H9 (cell line): ENCODE measurements at regions not wholly inside any gene's neighbourhood (a gene's known extent, or its start where the extent isn't known, plus 50 kb on each side); places are given as distances from the start of the nearest gene placed in this dataset.

Source experiments
- DNase-seq: peaks from one replicate; pipeline ENCODE4 v3.0.0-alpha.2; 2017
- H2AFZ ChIP-seq: one replicate; pipeline ENCODE4 v1.6.1; 2013; ENCODE audit warnings: mild to moderate bottlenecking, low read length, control low read depth, moderate library complexity
- H2AK5ac ChIP-seq: 2 replicates; pipeline ENCODE4 v1.6.1; 2013; ENCODE audit warnings: low read length, control low read depth, mixed read lengths; ENCODE audit not compliant: insufficient read length
- H2BK120ac ChIP-seq: one replicate; pipeline ENCODE4 v1.6.1; 2013; ENCODE audit warnings: low read depth, mild to moderate bottlenecking, low read length, control low read depth, inconsistent platforms; ENCODE audit not compliant: poor library complexity, severe bottlenecking
- H2BK12ac ChIP-seq: 2 replicates; pipeline ENCODE4 v1.6.1; 2013; ENCODE audit warnings: low read length, control low read depth, mixed read lengths, low read depth; ENCODE audit not compliant: insufficient read length
- H2BK15ac ChIP-seq: 2 replicates; pipeline ENCODE4 v1.6.1; 2013; ENCODE audit warnings: low read depth, low read length, control low read depth
- H2BK20ac ChIP-seq: one replicate; pipeline ENCODE4 v1.6.1; 2013; ENCODE audit warnings: low read depth, mild to moderate bottlenecking, low read length, control low read depth, inconsistent platforms; ENCODE audit not compliant: poor library complexity, severe bottlenecking
- H2BK5ac ChIP-seq: 2 replicates; pipeline ENCODE4 v1.6.1; 2013; ENCODE audit warnings: low read length, control low read depth, mixed read lengths; ENCODE audit not compliant: insufficient read length
- H3K14ac ChIP-seq: 2 replicates; pipeline ENCODE4 v1.6.1; 2013; ENCODE audit warnings: low read length, control low read depth; ENCODE audit not compliant: insufficient read depth
- H3K18ac ChIP-seq: 2 replicates; pipeline ENCODE4 v1.6.1; 2013; ENCODE audit warnings: low read depth, mild to moderate bottlenecking, mixed read lengths, low read length, control low read depth; ENCODE audit not compliant: insufficient read length
- H3K23ac ChIP-seq: 2 replicates; pipeline ENCODE4 v1.6.1; 2013; ENCODE audit warnings: low read length, control low read depth, mixed read lengths, low read depth; ENCODE audit not compliant: insufficient read length
- H3K23me2 ChIP-seq: 2 replicates; pipeline ENCODE4 v1.6.1; 2013; ENCODE audit warnings: low read depth, mild to moderate bottlenecking, mixed read lengths, low read length, control low read depth; ENCODE audit not compliant: insufficient read length, poor library complexity, severe bottlenecking
- H3K27ac ChIP-seq: 2 replicates; pipeline ENCODE4 v1.5.1; 2013; ENCODE audit warnings: low read length, control low read depth, mixed read lengths, low read depth; ENCODE audit not compliant: insufficient read length
- H3K27me3 ChIP-seq: 2 replicates; pipeline ENCODE4 v1.6.1; 2013; ENCODE audit warnings: low read length, control low read depth, inconsistent platforms; ENCODE audit not compliant: insufficient read depth
- H3K4ac ChIP-seq: 2 replicates; pipeline ENCODE4 v1.6.1; 2013; ENCODE audit warnings: low read depth, mild to moderate bottlenecking, control low read depth, inconsistent platforms, low read length, moderate library complexity
- H3K4me1 ChIP-seq: 2 replicates; pipeline ENCODE4 v1.6.1; 2013; ENCODE audit warnings: low read length, control low read depth, inconsistent platforms; ENCODE audit not compliant: insufficient read depth
- H3K4me2 ChIP-seq: 2 replicates; pipeline ENCODE4 v1.6.1; 2013; ENCODE audit warnings: low read length, control low read depth, mixed read lengths; ENCODE audit not compliant: insufficient read length, insufficient read depth
- H3K56ac ChIP-seq: 2 replicates; pipeline ENCODE4 v1.6.1; 2013; ENCODE audit warnings: low read depth, mild to moderate bottlenecking, mixed read lengths, low read length, control low read depth; ENCODE audit not compliant: insufficient read length
- H3K79me1 ChIP-seq: 2 replicates; pipeline ENCODE4 v1.6.1; 2013; ENCODE audit warnings: low read depth, mild to moderate bottlenecking, moderate library complexity, low read length, control low read depth, inconsistent platforms; ENCODE audit not compliant: insufficient read depth, poor library complexity, severe bottlenecking
- H3K79me2 ChIP-seq: 2 replicates; pipeline ENCODE4 v1.6.1; 2013; ENCODE audit warnings: low read length, control low read depth, inconsistent platforms; ENCODE audit not compliant: insufficient read depth
- H3K9ac ChIP-seq: 2 replicates; pipeline ENCODE4 v1.6.1; 2013; ENCODE audit warnings: low read length, control low read depth, mixed read lengths; ENCODE audit not compliant: insufficient read length; ENCODE audit errors: extremely low read depth
- H3K9me3 ChIP-seq: one replicate; pipeline ENCODE4 v1.6.1; 2013; ENCODE audit warnings: low read depth, low read length, inconsistent platforms; ENCODE audit not compliant: control insufficient read depth
- H3T11ph ChIP-seq: one replicate; pipeline ENCODE4 v1.6.1; 2013; ENCODE audit warnings: mild to moderate bottlenecking, low read length, control low read depth, inconsistent platforms
- H4K20me1 ChIP-seq: one replicate; pipeline ENCODE4 v1.6.1; 2013; ENCODE audit not compliant: control insufficient read depth, insufficient read length, insufficient read depth
- H4K5ac ChIP-seq: 2 replicates; pipeline ENCODE4 v1.6.1; 2013; ENCODE audit warnings: low read depth, mild to moderate bottlenecking, mixed read lengths, low read length, control low read depth; ENCODE audit not compliant: insufficient read length
- H4K8ac ChIP-seq: replicated peaks from 2 replicates; pipeline ENCODE4 v1.6.1; 2013; ENCODE audit warnings: low read length, control low read depth, mixed read lengths, low read depth; ENCODE audit not compliant: insufficient read length
- H4K91ac ChIP-seq: 2 replicates; pipeline ENCODE4 v1.6.1; 2013; ENCODE audit warnings: low read depth, mild to moderate bottlenecking, moderate library complexity, mixed read lengths, low read length, control low read depth; ENCODE audit not compliant: insufficient read length
- H3K27ac Mint-ChIP-seq, 3 experiments: 2 replicates in 2 of 3; 3 replicates in 1 of 3; pipeline ENCODE4 v1.8.0; 2020 to 2021; ENCODE audit warnings: mixed read lengths in 3 of 3, mild to moderate bottlenecking in 1 of 3, moderate library complexity in 1 of 3
- H3K27me3 Mint-ChIP-seq: 2 replicates; pipeline ENCODE4 v1.8.0; 2021; ENCODE audit warnings: low read depth, mild to moderate bottlenecking, moderate library complexity, mixed read lengths
- H3K36me3 Mint-ChIP-seq, 3 experiments: 2 replicates in 2 of 3; 3 replicates in 1 of 3; pipeline ENCODE4 v1.8.0; 2020 to 2021; ENCODE audit warnings: low read depth in 3 of 3, mixed read lengths in 3 of 3; ENCODE audit not compliant: insufficient read depth in 1 of 3
- H3K4me1 Mint-ChIP-seq, 2 experiments: 2 replicates each; pipeline ENCODE4 v1.8.0; 2020; ENCODE audit warnings: mixed read lengths in 2 of 2
- H3K4me3 Mint-ChIP-seq, 2 experiments: 2 replicates in 1 of 2; 3 replicates in 1 of 2; pipeline ENCODE4 v1.8.0; 2020 to 2021; ENCODE audit warnings: mild to moderate bottlenecking in 2 of 2, mixed read lengths in 2 of 2, moderate library complexity in 1 of 2
- H3K9me3 Mint-ChIP-seq, 2 experiments: 2 replicates in 1 of 2; 3 replicates in 1 of 2; pipeline ENCODE4 v1.8.0; 2020; ENCODE audit warnings: mild to moderate bottlenecking in 2 of 2, mixed read lengths in 2 of 2, moderate library complexity in 1 of 2
- CTCF ChIP-seq: fragments of 200-600 bp; sonication (generic); conservative IDR thresholded peaks from 3 replicates; pipeline ENCODE4 v1.8.0; 2021; ENCODE audit warnings: antibody characterized with exemption, mild to moderate bottlenecking
- WGBS: extraction: QIAGEN DNeasy Blood & Tissue Kit; methylation state at CpG from one replicate; pipeline ENCODE4 v1.1.7; 2013; ENCODE audit warnings: missing lambda C conversion rate, low lambda C conversion rate, mixed read lengths; ENCODE audit not compliant: insufficient read length; ENCODE audit errors: extremely low coverage; 5-methylcytosine and 5-hydroxymethylcytosine counted together

DNA sequence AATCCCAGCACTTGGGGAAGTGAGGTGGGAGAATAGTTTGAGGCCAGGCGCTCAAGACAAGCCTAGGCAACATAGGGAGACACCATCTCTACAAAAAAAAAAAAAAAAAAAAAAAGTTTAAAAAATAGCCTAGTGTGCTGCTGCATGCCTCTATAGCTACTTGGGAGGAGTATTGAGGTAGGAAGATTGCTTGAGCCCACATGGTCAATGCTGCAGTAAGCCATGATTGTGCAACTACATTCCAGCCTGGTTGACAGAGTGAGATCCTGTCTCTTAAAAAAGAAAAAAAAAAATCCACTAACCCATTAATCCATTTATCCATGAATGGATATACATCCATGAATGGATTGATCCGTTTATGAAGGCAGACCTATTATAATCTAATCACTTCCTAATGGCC, 1064.6 kb upstream of the EYS start:
- no peak overlapping the region for H3T11ph ChIP-seq
- no peak overlapping the region for H2AFZ ChIP-seq
- H3K23me2 ChIP-seq: no peaks in the 10 kb centered on the region
- no peak overlapping the region for H2BK20ac ChIP-seq
- peaks cover 0 to 12% (median 0%) of the 10 kb centered on the region in 3 experiments; a peak in 3 of 7 replicates for H3K36me3 Mint-ChIP-seq
- H4K8ac ChIP-seq: no peak overlapping the region
- no peak overlapping the region for H3K27ac Mint-ChIP-seq
- no peaks in the 10 kb centered on the region for H3K79me1 ChIP-seq
- no peak overlapping the region for H3K18ac ChIP-seq
- no peak overlapping the region for H3K27ac ChIP-seq
- WGBS: no CpG with 5 or more reads among the region's 2 CpGs
- H2BK120ac ChIP-seq: no peak overlapping the region
- no peak overlapping the region for H2BK5ac ChIP-seq
- H4K5ac ChIP-seq: no peak overlapping the region
- H3K9ac ChIP-seq: no peak overlapping the region
- H3K23ac ChIP-seq: no peak overlapping the region
- no peaks in the 10 kb centered on the region for H4K20me1 ChIP-seq
- no peak overlapping the region for H3K4ac ChIP-seq
- no peak for DNase-seq
- no peaks in the 10 kb centered on the region for H3K27me3 ChIP-seq
- H3K79me2 ChIP-seq: no peaks in the 10 kb centered on the region
- no peak overlapping the region for H3K14ac ChIP-seq
- H3K9me3 Mint-ChIP-seq: peaks cover 6 to 10% of the 10 kb centered on the region in 2 experiments; a peak in 4 of 5 replicates
- no peak overlapping the region for H3K56ac ChIP-seq
- H3K4me3 Mint-ChIP-seq: no peak overlapping the region
- no peaks in the 10 kb centered on the region for H3K9me3 ChIP-seq
- no peaks in the 10 kb centered on the region for H3K4me1 ChIP-seq
- no peak overlapping the region for H3K4me2 ChIP-seq
- TF ChIP-seq CTCF: no peak
- H3K4me1 Mint-ChIP-seq: no peaks in the 10 kb centered on the region
- H2BK15ac ChIP-seq: no peak overlapping the region
- H3K27me3 Mint-ChIP-seq: no peaks in the 10 kb centered on the region
- H2AK5ac ChIP-seq: no peak overlapping the region
- no peak overlapping the region for H4K91ac ChIP-seq
- no peak overlapping the region for H2BK12ac ChIP-seq
